ENCODE measurements at regions not wholly inside any gene's neighbourhood (a gene's known extent, or its start where the extent isn't known, plus 50 kb on each side); places are given as distances from the start of the nearest gene placed in this dataset.

DNA sequence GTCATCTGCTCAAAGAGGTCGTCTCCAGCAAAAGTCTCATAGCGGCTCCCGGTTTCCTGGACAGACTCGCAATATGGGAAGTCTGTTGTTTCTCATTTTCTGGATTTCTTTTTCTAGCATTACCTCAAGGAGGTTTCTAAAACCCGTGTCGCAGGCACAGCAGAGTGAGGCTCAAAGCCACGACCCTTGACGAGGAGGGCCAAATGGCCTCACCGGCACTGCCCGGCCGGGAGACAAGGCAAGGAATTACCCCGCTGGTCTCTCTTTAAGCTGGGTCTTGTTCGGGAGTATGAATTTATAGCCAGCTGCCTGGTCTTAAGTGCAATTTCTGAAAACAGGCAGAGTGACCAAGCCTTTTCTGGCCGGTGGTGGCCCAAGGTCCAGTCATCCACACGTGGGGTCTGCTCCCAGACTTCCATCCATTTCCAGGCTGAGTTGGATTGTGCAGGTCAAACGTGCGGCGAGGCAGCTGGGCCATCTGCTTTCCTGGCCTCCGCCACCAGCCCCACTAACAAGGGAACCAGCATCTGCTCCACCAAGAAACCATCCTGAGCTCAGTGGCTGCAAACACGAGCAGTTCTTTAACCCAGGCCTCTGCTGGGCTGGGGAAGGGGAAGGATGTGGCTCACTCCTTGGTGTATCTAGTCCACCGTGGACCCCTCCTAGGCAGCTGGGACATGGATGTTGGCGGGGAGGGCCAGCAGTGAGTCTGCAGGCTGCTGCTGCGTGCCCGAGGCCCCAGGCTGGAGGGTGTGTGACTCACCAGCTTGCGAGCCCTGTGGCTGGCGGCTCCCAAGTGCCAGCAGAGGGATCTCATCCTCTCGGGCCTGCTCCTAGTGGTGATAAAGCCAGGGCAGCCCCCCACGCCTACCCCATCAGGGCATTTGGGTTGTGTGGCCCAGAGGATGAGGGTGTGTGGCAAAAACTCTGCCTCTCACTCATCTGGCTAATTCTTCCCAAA is 55.6 kb upstream of the COL5A1 start:
- no peaks in the 10 kb centered on the region for H3K36me3 ChIP-seq (ENCODE audit: control insufficient read depth, insufficient read depth, low read length)
- no peak overlapping the region for H3K4me3 ChIP-seq (ENCODE audit: insufficient read depth, low read depth, low read length)
- H2BK120ac ChIP-seq (ENCODE audit: low read depth, low read length): peak overlapping the region; percentile 74
- WGBS, 2 experiments (ENCODE audit: extremely low coverage in 2 of 2, insufficient read length in 1 of 2): 74% methylated on average over 12 of the region's 28 CpGs; no CpG with 5 or more reads in 1 of the 2 experiments
- peak overlapping the region; percentile 81 for H2AFZ ChIP-seq (replicated peaks; ENCODE audit: low read length, poor library complexity)
- H4K20me1 ChIP-seq (ENCODE audit: insufficient read depth, low read length): no peaks in the 10 kb centered on the region
- H3K27me3 ChIP-seq (ENCODE audit: control insufficient read depth, insufficient read depth, low read length): no peaks in the 10 kb centered on the region
- H3K79me1 ChIP-seq (ENCODE audit: low read depth in 1 of 2, low read length in 2 of 2): no peaks in the 10 kb centered on the region
- peak overlapping the region; percentile 45 for H3K14ac ChIP-seq (replicated peaks; ENCODE audit: low read depth, low read length)
- H2AK9ac ChIP-seq (replicated peaks; ENCODE audit: low read depth, low read length, poor library complexity): peak overlapping the region; percentile 90
- peak overlapping the region; percentile 67 for H2AK5ac ChIP-seq (ENCODE audit: low read depth, low read length)
- H3K23ac ChIP-seq (ENCODE audit: low read depth, low read length): no peak overlapping the region
- peak overlapping the region; percentile 77; the same call in 1 of the 2 replicates for H3K4ac ChIP-seq (ENCODE audit: low read depth, low read length)
- no peak overlapping the region for H2BK5ac ChIP-seq (ENCODE audit: low read depth, low read length, poor library complexity, severe bottlenecking)
- H2BK15ac ChIP-seq (ENCODE audit: low read depth, low read length): peak overlapping the region; percentile 14; the same call in 1 of the 3 replicates
- no peak overlapping the region for H3K56ac ChIP-seq (ENCODE audit: extremely low read depth, insufficient read depth, low read length)
- peaks cover 12% of the 10 kb centered on the region; the same call in 1 of the 2 replicates for H3K9me1 ChIP-seq (ENCODE audit: insufficient read depth, low read length)
- H3K4me2 ChIP-seq (ENCODE audit: low read depth, low read length): no peak overlapping the region; the same call in 1 of the 2 replicates
- peaks cover 9% of the 10 kb centered on the region for H3K4me1 ChIP-seq (ENCODE audit: control insufficient read depth, insufficient read depth, low read length)
- no peak overlapping the region; the same call in 1 of the 2 replicates for H3K9ac ChIP-seq (ENCODE audit: low read depth, low read length)
- ChIA-PET POLR2A (ENCODE audit: unreplicated experiment) (interaction anchor here (0.6 kb wide), 1 partner anchor 25 kb away, joined by 12 read pairs; no protein-coding TSS in a partner anchor), CTCF (interaction anchor here (0.6 to 1.1 kb wide), 4 partner anchors 9 to 88 kb away, joined by 3 to 4 read pairs (median 3); partner anchors contain the start of gene COL5A1)
- H3K27ac ChIP-seq (ENCODE audit: insufficient read depth, low read length): no peak overlapping the region
- H3K9me3 ChIP-seq (ENCODE audit: control insufficient read depth, insufficient read depth, low read length): no peaks in the 10 kb centered on the region
- peak overlapping the region; percentile 68 for H4K91ac ChIP-seq (ENCODE audit: insufficient read depth, low read depth, low read length)
- H2BK20ac ChIP-seq (ENCODE audit: low read depth, low read length): peak overlapping the region; percentile 69; the same call in 1 of the 2 replicates
- peak; percentile 75 for DNase-seq
- H3K18ac ChIP-seq (ENCODE audit: low read depth, low read length): no peak overlapping the region
- ATAC-seq (ENCODE audit: low read depth): peak; percentile 99
- dilution Hi-C loops (cut with HindIII; ENCODE audit: low sequenced_read_pairs, unreplicated experiment): no loop called here
- BruUV-seq (replicated peaks): no TSS peak
- H4K5ac ChIP-seq (ENCODE audit: low read depth, low read length): no peak overlapping the region
- intact Hi-C loops (cut with micrococcal nuclease): no loop called here
- TF ChIP-seq, protein P1, sequence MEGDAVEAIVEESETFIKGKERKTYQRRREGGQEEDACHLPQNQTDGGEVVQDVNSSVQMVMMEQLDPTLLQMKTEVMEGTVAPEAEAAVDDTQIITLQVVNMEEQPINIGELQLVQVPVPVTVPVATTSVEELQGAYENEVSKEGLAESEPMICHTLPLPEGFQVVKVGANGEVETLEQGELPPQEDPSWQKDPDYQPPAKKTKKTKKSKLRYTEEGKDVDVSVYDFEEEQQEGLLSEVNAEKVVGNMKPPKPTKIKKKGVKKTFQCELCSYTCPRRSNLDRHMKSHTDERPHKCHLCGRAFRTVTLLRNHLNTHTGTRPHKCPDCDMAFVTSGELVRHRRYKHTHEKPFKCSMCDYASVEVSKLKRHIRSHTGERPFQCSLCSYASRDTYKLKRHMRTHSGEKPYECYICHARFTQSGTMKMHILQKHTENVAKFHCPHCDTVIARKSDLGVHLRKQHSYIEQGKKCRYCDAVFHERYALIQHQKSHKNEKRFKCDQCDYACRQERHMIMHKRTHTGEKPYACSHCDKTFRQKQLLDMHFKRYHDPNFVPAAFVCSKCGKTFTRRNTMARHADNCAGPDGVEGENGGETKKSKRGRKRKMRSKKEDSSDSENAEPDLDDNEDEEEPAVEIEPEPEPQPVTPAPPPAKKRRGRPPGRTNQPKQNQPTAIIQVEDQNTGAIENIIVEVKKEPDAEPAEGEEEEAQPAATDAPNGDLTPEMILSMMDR (conservative IDR thresholded peaks at IDR 0.05; ENCODE audit: low read depth, low read length): peak; percentile 37
- TF ChIP-seq RCOR1 (IDR thresholded peaks at IDR 0.05; ENCODE audit: insufficient replicate concordance, low read length) (no peak), MAZ (IDR thresholded peaks at IDR 0.05; ENCODE audit: borderline replicate concordance, low read depth, low read length) (peak; percentile 54; the same call in 1 of the 2 replicates), RFX5 (IDR thresholded peaks at IDR 0.05; ENCODE audit: low read depth, low read length) (no peak), POLR2A (IDR thresholded peaks at IDR 0.05; ENCODE audit: low read depth, low read length) (no peak), FOS (IDR thresholded peaks at IDR 0.05; ENCODE audit: low read depth, low read length) (peak; percentile 72), CEBPB (IDR thresholded peaks at IDR 0.05; ENCODE audit: low read depth, low read length) (no peak), RAD21 (IDR thresholded peaks at IDR 0.05; ENCODE audit: low read length) (peak; percentile 56), SMC3 (IDR thresholded peaks at IDR 0.05; ENCODE audit: low read depth, low read length) (peak; percentile 40; the same call in 1 of the 2 replicates), BHLHE40 (IDR thresholded peaks at IDR 0.05; ENCODE audit: low read depth, low read length) (no peak; the same call in 1 of the 2 replicates)
- TF ChIP-seq, protein P2, sequence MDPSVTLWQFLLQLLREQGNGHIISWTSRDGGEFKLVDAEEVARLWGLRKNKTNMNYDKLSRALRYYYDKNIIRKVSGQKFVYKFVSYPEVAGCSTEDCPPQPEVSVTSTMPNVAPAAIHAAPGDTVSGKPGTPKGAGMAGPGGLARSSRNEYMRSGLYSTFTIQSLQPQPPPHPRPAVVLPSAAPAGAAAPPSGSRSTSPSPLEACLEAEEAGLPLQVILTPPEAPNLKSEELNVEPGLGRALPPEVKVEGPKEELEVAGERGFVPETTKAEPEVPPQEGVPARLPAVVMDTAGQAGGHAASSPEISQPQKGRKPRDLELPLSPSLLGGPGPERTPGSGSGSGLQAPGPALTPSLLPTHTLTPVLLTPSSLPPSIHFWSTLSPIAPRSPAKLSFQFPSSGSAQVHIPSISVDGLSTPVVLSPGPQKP (IDR thresholded peaks at IDR 0.05; ENCODE audit: borderline replicate concordance, low read depth, low read length): no peak
- H4K8ac ChIP-seq (ENCODE audit: low read depth in 2 of 2, low read length in 2 of 2): peak overlapping the region in 1 of 2 experiments; percentile 49; a peak in 1 of 4 replicates
- in situ Hi-C loops (cut with MboI; ENCODE audit: low sequenced_read_pairs): no loop called here

Data from IMR-90 (cell line).